Kidney epithelial cell (primary cell): ENCODE measurements at regions not wholly inside any gene's neighbourhood (a gene's known extent, or its start where the extent isn't known, plus 50 kb on each side); places are given as distances from the start of the nearest gene placed in this dataset.

Experiments
- DNase-seq: peaks from one replicate; pipeline ENCODE4 v3.0.0-alpha.2; 2010; ENCODE audit warnings: low read depth
- H3K27me3 ChIP-seq: 2 replicates; pipeline ENCODE4 v1.6.0; 2011; ENCODE audit warnings: low read length; ENCODE audit not compliant: control insufficient read depth, insufficient read depth
- H3K36me3 ChIP-seq: 2 replicates; pipeline ENCODE4 v1.5.1; 2011; ENCODE audit warnings: low read length; ENCODE audit not compliant: control insufficient read depth, insufficient read depth
- H3K4me3 ChIP-seq: 2 replicates; pipeline ENCODE4 v1.5.1; 2011; ENCODE audit warnings: low read depth, mild to moderate bottlenecking, control low read depth, low read length
- CTCF ChIP-seq: IDR thresholded peaks from 2 replicates; pipeline ENCODE4 v1.5.1; 2011; ENCODE audit warnings: mild to moderate bottlenecking, moderate library complexity, low read length, control low read depth, inconsistent platforms; ENCODE audit not compliant: insufficient read depth, poor library complexity, severe bottlenecking

- no peak for TF ChIP-seq CTCF
- peak; percentile 51 for DNase-seq
- Histone ChIP-seq H3K4me3 (no peak overlapping the region), H3K36me3 (no peaks in the 10 kb centered on the region), H3K27me3 (no peaks in the 10 kb centered on the region)
These were observed 228.8 kb downstream of the CDH11 start for GRCh38 chr16:64892835-64893785.

GRCh38 chr16:64889446-64889845, 232.4 kb downstream of the CDH11 start:
- no peak for TF ChIP-seq CTCF
- Histone ChIP-seq H3K36me3 (no peaks in the 10 kb centered on the region), H3K4me3 (no peak overlapping the region), H3K27me3 (no peaks in the 10 kb centered on the region)
- no peak for DNase-seq

GRCh38 chr16:64887651-64888050, 234.2 kb downstream of the CDH11 start:
- Histone ChIP-seq H3K36me3 (no peaks in the 10 kb centered on the region), H3K27me3 (no peaks in the 10 kb centered on the region), H3K4me3 (no peak overlapping the region)
- no peak for TF ChIP-seq CTCF
- DNase-seq, result no peak

DNA sequence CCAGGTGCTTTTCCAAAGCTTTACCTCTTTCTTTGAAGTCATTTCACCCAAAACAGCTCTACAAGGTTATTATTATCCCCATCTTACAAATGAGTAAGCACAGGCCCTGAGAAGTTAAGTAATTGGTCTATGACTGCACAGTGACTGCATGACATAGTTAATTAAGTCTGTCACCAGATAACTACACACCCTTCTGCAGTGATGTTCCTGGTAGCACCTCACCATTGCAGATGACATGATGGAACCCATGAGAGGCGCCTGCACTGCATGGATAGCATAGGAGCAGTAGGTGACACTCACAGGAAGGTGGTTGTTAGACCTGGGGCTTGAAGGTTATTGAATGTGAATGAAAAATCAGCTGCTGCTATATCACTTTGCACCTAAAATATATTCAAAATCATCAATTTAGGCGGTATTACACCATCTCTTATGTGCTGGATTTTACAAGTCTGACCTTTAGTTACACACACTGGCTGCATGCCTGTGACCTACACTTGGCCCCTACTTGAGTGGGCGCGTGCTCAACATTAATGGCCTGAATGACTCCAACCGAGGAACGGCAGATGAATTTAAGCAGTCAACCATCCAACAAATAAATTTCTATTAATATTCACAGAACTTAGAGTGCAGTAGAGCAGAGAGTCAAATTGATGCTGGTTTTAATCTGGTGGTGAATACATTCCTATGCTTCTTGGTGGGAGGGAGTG, 239.6 kb downstream of the CDH11 start:
- no peaks in the 10 kb centered on the region for H3K27me3 ChIP-seq
- no peak for DNase-seq
- H3K36me3 ChIP-seq, result no peaks in the 10 kb centered on the region
- H3K4me3 ChIP-seq, result no peak overlapping the region
- no peak for TF ChIP-seq CTCF

DNA sequence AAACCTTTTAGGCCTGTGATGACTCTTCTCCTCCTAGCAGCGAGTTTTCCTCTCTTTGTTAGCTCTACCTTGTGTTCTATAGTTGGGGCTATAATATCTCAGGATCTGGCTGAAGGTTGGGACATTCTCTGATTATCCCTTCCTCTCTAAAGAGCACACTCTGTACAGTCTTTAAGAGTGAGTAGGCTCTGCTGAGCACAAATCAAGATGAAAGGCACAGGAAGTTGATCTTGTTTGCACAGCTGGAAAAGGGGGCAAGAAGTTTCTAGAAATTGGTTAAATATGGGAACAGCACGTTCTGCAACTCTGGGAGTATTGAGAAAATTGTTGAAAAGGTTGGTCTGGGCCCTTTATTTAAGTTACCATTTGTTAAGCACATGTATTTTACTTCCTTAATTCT, 240.9 kb downstream of the CDH11 start:
- peak; percentile 4 for DNase-seq
- no peak for TF ChIP-seq CTCF

More for the DNA sequence above, 240.9 kb downstream of the CDH11 start:
- no peak overlapping the region for H3K4me3 ChIP-seq
- no peaks in the 10 kb centered on the region for H3K36me3 ChIP-seq
- H3K27me3 ChIP-seq, result no peaks in the 10 kb centered on the region
